H7 (cell line): ENCODE measurements at regions not wholly inside any gene's neighbourhood (a gene's known extent, or its start where the extent isn't known, plus 50 kb on each side); places are given as distances from the start of the nearest gene placed in this dataset.

Experiments used
- DNase-seq: peaks from one replicate; pipeline ENCODE4 v3.0.0; 2012
- H3K27me3 ChIP-seq: 2 replicates; pipeline ENCODE4 v1.6.0; 2011; ENCODE audit warnings: mild to moderate bottlenecking, low read length; ENCODE audit not compliant: control insufficient read depth, insufficient read depth
- H3K36me3 ChIP-seq: replicated peaks from 2 replicates; pipeline ENCODE4 v1.5.1; 2011; ENCODE audit warnings: low read length; ENCODE audit not compliant: control insufficient read depth, insufficient read depth
- H3K4me3 ChIP-seq: 2 replicates; pipeline ENCODE4 v1.5.1; 2011; ENCODE audit warnings: low read depth, mild to moderate bottlenecking, control low read depth, low read length, moderate library complexity; ENCODE audit not compliant: insufficient read depth

GRCh38 chr2:173761603-173762119 lies 203.5 kb downstream of the SP3 start:
- H3K4me3 ChIP-seq = no peak overlapping the region
- no peak for DNase-seq
- H3K27me3 ChIP-seq = no peaks in the 10 kb centered on the region
- no peaks in the 10 kb centered on the region for H3K36me3 ChIP-seq

GRCh38 chr2:173762221-173762620 lies 203.0 kb downstream of the SP3 start:
- H3K4me3 ChIP-seq = no peak overlapping the region
- no peaks in the 10 kb centered on the region for H3K36me3 ChIP-seq
- H3K27me3 ChIP-seq = no peaks in the 10 kb centered on the region
- DNase-seq = no peak

- H3K27me3 ChIP-seq = no peaks in the 10 kb centered on the region
- H3K4me3 ChIP-seq = no peak overlapping the region
- no peaks in the 10 kb centered on the region for H3K36me3 ChIP-seq
- no peak for DNase-seq
Measured at GRCh38 chr2:173762864-173763263, 202.3 kb downstream of the SP3 start.

GRCh38 chr2:173763641-173764040 lies 201.5 kb downstream of the SP3 start:
- H3K4me3 ChIP-seq = no peak overlapping the region
- no peak for DNase-seq
- H3K27me3 ChIP-seq = no peaks in the 10 kb centered on the region
- no peaks in the 10 kb centered on the region for H3K36me3 ChIP-seq

- no peak for DNase-seq
- Histone ChIP-seq H3K27me3 (no peaks in the 10 kb centered on the region), H3K4me3 (no peak overlapping the region), H3K36me3 (no peaks in the 10 kb centered on the region)
Measured at GRCh38 chr2:173764094-173764493, 201.1 kb downstream of the SP3 start.

GRCh38 chr2:173766537-173767289 lies 198.5 kb downstream of the SP3 start:
- no peak for DNase-seq

GRCh38 chr2:173770947-173771678 lies 194.1 kb downstream of the SP3 start:
- Histone ChIP-seq H3K4me3 (no peak overlapping the region), H3K36me3 (no peaks in the 10 kb centered on the region), H3K27me3 (no peaks in the 10 kb centered on the region)
- no peak for DNase-seq

More at GRCh38 chr2:173766537-173767289, 198.5 kb downstream of the SP3 start:
- no peaks in the 10 kb centered on the region for H3K36me3 ChIP-seq
- H3K4me3 ChIP-seq = no peak overlapping the region
- H3K27me3 ChIP-seq = no peaks in the 10 kb centered on the region

GRCh38 chr2:173772205-173772604 lies 193.0 kb downstream of the SP3 start:
- H3K27me3 ChIP-seq = no peaks in the 10 kb centered on the region
- no peaks in the 10 kb centered on the region for H3K36me3 ChIP-seq
- no peak for DNase-seq
- H3K4me3 ChIP-seq = no peak overlapping the region

- no peak for DNase-seq
- H3K27me3 ChIP-seq = no peaks in the 10 kb centered on the region
Measured at GRCh38 chr2:173773076-173773475, 192.1 kb downstream of the SP3 start.

GRCh38 chr2:173775440-173775839 lies 189.7 kb downstream of the SP3 start:
- DNase-seq = no peak

More at GRCh38 chr2:173773076-173773475, 192.1 kb downstream of the SP3 start:
- Histone ChIP-seq H3K4me3 (no peak overlapping the region), H3K36me3 (no peaks in the 10 kb centered on the region)

GRCh38 chr2:173782681-173783080 lies 182.5 kb downstream of the SP3 start:
- Histone ChIP-seq H3K4me3 (no peak overlapping the region), H3K27me3 (no peaks in the 10 kb centered on the region), H3K36me3 (no peaks in the 10 kb centered on the region)
- DNase-seq = no peak

More at GRCh38 chr2:173775440-173775839, 189.7 kb downstream of the SP3 start:
- Histone ChIP-seq H3K4me3 (no peak overlapping the region), H3K36me3 (no peaks in the 10 kb centered on the region), H3K27me3 (no peaks in the 10 kb centered on the region)

- no peaks in the 10 kb centered on the region for H3K27me3 ChIP-seq
- DNase-seq = no peak
- no peak overlapping the region for H3K4me3 ChIP-seq
- no peaks in the 10 kb centered on the region for H3K36me3 ChIP-seq
Measured at GRCh38 chr2:173783382-173783781, 181.8 kb downstream of the SP3 start.

- Histone ChIP-seq H3K4me3 (no peak overlapping the region), H3K36me3 (no peaks in the 10 kb centered on the region), H3K27me3 (no peaks in the 10 kb centered on the region)
- no peak for DNase-seq
Measured at GRCh38 chr2:173785813-173786212, 179.4 kb downstream of the SP3 start.

- DNase-seq = no peak
- Histone ChIP-seq H3K27me3 (no peaks in the 10 kb centered on the region), H3K4me3 (no peak overlapping the region), H3K36me3 (no peaks in the 10 kb centered on the region)
Measured at GRCh38 chr2:173791502-173791901, 173.7 kb downstream of the SP3 start.

- Histone ChIP-seq H3K27me3 (no peaks in the 10 kb centered on the region), H3K4me3 (no peak overlapping the region), H3K36me3 (no peaks in the 10 kb centered on the region)
- no peak for DNase-seq
Measured at GRCh38 chr2:173792166-173792565, 173.0 kb downstream of the SP3 start.
